Endothelial cell (in vitro differentiated cells): ENCODE measurements at regions not wholly inside any gene's neighbourhood (a gene's known extent, or its start where the extent isn't known, plus 50 kb on each side); places are given as distances from the start of the nearest gene placed in this dataset.

Source experiments
- DNase-seq: peaks from one replicate; pipeline ENCODE4 v3.0.0; 2021; ENCODE audit warnings: low spot score
- H3K27ac Mint-ChIP-seq: one replicate; pipeline ENCODE4 v1.8.0; 2021; ENCODE audit warnings: mixed read lengths, inconsistent platforms; ENCODE audit not compliant: unreplicated experiment
- H3K27me3 Mint-ChIP-seq: one replicate; pipeline ENCODE4 v1.8.0; 2021; ENCODE audit warnings: mild to moderate bottlenecking, moderate library complexity, mixed read lengths, inconsistent platforms; ENCODE audit not compliant: unreplicated experiment
- H3K36me3 Mint-ChIP-seq: one replicate; pipeline ENCODE4 v1.8.0; 2021; ENCODE audit warnings: mild to moderate bottlenecking, low read depth, mixed read lengths, inconsistent platforms; ENCODE audit not compliant: unreplicated experiment
- H3K4me1 Mint-ChIP-seq: one replicate; pipeline ENCODE4 v1.8.0; 2021; ENCODE audit warnings: mild to moderate bottlenecking, mixed read lengths, inconsistent platforms; ENCODE audit not compliant: unreplicated experiment
- H3K4me3 Mint-ChIP-seq: one replicate; pipeline ENCODE4 v1.8.0; 2021; ENCODE audit warnings: mild to moderate bottlenecking, mixed read lengths, inconsistent platforms; ENCODE audit not compliant: unreplicated experiment
- H3K9me3 Mint-ChIP-seq: one replicate; pipeline ENCODE4 v1.8.0; 2021; ENCODE audit warnings: mixed read lengths, inconsistent platforms; ENCODE audit not compliant: unreplicated experiment
- TF ChIP-seq, protein P1 (sequence below): fragments of 200-600 bp; sonication (generic); IDR thresholded peaks from one replicate; pipeline ENCODE4 v1.5.0; 2021; ENCODE audit warnings: antibody characterized with exemption; ENCODE audit not compliant: unreplicated experiment

GRCh38 chr6:139514819-139515218 lies 140.4 kb upstream of the CITED2 start:
- Mint-ChIP-seq H3K4me1 (peaks cover under 1% of the 10 kb centered on the region), H3K36me3 (no peaks in the 10 kb centered on the region), H3K9me3 (no peaks in the 10 kb centered on the region), H3K27ac (no peak overlapping the region), H3K4me3 (no peak overlapping the region), H3K27me3 (no peaks in the 10 kb centered on the region)
- DNase-seq = no peak
- TF ChIP-seq, protein P1, sequence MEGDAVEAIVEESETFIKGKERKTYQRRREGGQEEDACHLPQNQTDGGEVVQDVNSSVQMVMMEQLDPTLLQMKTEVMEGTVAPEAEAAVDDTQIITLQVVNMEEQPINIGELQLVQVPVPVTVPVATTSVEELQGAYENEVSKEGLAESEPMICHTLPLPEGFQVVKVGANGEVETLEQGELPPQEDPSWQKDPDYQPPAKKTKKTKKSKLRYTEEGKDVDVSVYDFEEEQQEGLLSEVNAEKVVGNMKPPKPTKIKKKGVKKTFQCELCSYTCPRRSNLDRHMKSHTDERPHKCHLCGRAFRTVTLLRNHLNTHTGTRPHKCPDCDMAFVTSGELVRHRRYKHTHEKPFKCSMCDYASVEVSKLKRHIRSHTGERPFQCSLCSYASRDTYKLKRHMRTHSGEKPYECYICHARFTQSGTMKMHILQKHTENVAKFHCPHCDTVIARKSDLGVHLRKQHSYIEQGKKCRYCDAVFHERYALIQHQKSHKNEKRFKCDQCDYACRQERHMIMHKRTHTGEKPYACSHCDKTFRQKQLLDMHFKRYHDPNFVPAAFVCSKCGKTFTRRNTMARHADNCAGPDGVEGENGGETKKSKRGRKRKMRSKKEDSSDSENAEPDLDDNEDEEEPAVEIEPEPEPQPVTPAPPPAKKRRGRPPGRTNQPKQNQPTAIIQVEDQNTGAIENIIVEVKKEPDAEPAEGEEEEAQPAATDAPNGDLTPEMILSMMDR = no peak

DNA sequence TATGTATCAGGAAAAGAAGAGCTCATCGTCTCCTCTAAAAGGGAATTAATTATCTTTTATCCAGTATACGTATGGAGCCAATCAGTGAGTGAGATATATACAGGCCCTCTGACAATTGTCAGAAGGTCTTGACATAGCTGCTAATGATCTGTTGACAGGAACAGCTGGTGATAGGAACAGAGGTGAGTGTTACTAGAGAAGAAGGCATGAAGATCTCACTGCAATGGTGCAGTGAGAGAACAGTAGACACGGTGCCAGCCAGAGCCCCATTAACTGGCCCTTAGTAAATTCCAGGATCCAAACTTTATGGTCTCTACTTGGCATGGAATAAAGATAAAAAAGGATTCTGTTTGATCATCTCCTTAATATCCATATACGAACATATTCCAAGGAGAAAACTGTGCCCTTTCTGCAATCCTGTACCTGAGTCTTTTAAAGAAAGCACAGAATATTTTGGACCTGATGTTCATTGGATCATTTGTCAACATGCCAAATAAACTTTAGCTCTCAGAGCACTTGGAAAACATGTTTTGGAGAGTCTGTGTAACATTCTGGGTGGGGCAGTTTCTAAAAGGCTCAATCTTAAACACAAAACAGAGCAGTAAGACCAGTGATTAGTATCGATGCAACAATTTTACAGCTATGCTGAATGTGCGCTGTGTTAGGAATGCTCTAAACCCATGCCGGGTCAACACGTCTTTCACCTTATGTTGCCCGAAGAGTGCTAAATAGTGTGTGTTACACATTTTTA lies 135.8 kb upstream of the CITED2 start:
- no peak for DNase-seq
- peaks cover 11% of the 10 kb centered on the region for H3K4me1 Mint-ChIP-seq
- H3K36me3 Mint-ChIP-seq = no peaks in the 10 kb centered on the region
- no peak overlapping the region for H3K27ac Mint-ChIP-seq
- H3K9me3 Mint-ChIP-seq = no peaks in the 10 kb centered on the region
- no peaks in the 10 kb centered on the region for H3K27me3 Mint-ChIP-seq
- TF ChIP-seq, protein P1 = no peak
- no peak overlapping the region for H3K4me3 Mint-ChIP-seq

DNA sequence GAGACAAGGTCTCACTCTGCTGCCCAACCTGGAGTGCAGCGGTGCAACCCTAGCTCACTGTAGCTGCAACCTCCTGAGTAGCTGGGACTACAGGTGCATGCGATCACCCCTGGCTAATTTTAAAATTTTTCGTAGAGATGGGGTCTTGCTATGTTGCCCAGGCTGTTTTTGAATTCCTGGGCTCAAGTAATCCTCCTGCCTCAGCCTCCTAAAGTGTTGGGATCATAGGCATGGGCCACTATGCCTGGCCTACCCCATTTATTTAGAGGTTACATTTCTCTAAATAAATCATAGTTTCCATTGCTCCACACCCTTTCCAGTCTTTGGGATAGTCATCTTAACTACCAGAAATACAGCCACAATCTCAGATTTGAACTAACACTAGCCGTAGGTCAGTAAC lies 134.7 kb upstream of the CITED2 start:
- Mint-ChIP-seq H3K36me3 (no peaks in the 10 kb centered on the region), H3K27ac (no peak overlapping the region), H3K4me3 (no peak overlapping the region), H3K27me3 (no peaks in the 10 kb centered on the region), H3K9me3 (no peaks in the 10 kb centered on the region), H3K4me1 (peaks cover 11% of the 10 kb centered on the region)
- no peak for DNase-seq
- TF ChIP-seq, protein P1 = no peak

- TF ChIP-seq, protein P1 = no peak
- H3K4me3 Mint-ChIP-seq = no peak overlapping the region
- no peak overlapping the region for H3K27ac Mint-ChIP-seq
- DNase-seq = no peak
- peaks cover 11% of the 10 kb centered on the region for H3K4me1 Mint-ChIP-seq
- no peaks in the 10 kb centered on the region for H3K9me3 Mint-ChIP-seq
- no peaks in the 10 kb centered on the region for H3K36me3 Mint-ChIP-seq
- H3K27me3 Mint-ChIP-seq = no peaks in the 10 kb centered on the region
Observed at GRCh38 chr6:139508576-139508975, 134.1 kb upstream of the CITED2 start.

GRCh38 chr6:139508023-139508422 lies 133.6 kb upstream of the CITED2 start:
- Mint-ChIP-seq H3K27me3 (no peaks in the 10 kb centered on the region), H3K36me3 (no peaks in the 10 kb centered on the region), H3K27ac (no peak overlapping the region), H3K9me3 (no peaks in the 10 kb centered on the region), H3K4me1 (peaks cover 11% of the 10 kb centered on the region), H3K4me3 (no peak overlapping the region)
- TF ChIP-seq, protein P1 = no peak
- DNase-seq = no peak
